GM21390 (cell line): ENCODE measurements at regions not wholly inside any gene's neighbourhood (a gene's known extent, or its start where the extent isn't known, plus 50 kb on each side); places are given as distances from the start of the nearest gene placed in this dataset.
"Not testable (repeated sequence)": the region's sequence is repeated elsewhere in the genome, so short reads cannot be mapped to it uniquely, and the experiment has no call there.

Source experiments
- ATAC-seq: cut with Tn5 transposase; IDR thresholded peaks from one replicate; pipeline ENCODE4 v1.9.1; 2021; ENCODE audit not compliant: unreplicated experiment

DNA sequence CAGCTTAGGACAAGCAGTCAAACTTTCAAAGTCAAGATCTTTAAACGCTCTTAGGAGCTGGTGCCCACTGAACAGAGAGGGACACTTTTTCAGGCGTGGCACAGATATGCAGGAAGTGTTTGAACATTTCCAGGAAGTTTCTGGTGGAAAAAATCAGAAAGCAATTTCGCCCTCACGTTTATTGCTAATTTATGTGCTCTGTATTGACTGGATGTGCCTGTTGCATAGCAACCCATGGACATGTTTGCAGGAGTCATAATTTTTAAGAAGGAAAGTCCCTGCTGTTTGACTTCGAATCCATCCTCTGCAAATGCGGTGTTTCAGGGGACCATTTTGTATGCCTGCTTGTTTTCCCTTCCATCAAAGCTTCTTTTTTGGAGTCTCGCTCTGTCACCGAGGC is 239.9 kb upstream of the IRF2BP2 start:
- no peak for ATAC-seq

GRCh38 chr1:234848972-234849649 is 239.1 kb upstream of the IRF2BP2 start:
- no peak for ATAC-seq

DNA sequence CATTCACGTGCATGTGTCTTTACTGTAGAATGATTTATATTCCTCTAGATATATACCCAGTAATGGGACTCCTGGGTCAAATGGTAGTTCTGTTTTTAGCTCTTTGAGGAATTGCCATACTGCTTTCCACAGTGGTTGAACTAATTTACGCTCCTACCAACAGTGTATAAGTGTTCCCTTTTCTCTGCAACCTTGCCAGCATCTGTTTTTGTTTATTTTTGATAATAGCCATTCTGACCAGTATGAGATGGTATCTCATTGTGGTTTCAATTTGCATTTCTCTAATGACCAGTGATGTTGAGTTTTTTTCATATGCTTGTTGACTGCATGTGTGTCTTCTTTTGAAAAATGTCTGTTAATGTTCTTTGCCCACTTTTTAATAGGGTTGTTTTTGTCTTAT is 236.8 kb upstream of the IRF2BP2 start:
- not testable (repeated sequence) for ATAC-seq

- ATAC-seq: no peak
These were observed 235.9 kb upstream of the IRF2BP2 start for GRCh38 chr1:234845836-234846235.

DNA sequence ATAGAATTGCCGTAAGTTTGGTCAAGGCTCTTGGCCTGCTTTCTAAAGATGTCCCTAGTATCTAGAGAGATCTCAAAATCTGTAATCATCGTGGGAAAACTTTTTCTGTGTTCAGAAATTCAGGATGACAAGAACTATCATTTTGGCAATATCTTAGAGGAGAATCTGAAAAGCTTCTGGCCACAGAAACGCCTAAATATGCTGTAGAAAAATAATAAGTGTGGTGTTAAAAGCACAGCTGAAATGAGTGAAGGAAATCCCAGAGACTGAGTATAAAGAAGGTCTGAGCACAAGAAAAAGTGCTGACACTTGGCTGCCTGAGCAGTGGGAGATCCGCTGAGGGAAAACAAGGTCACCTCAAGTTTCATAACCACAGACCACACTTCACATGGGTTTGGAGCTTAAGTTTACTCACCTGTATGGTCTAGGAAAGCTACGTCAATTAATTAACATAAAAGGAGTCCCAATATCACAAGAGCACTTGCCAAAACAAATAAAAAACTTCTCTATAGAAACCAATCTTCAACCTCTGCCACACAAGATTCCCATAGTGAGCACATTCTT is 235.2 kb upstream of the IRF2BP2 start:
- no peak for ATAC-seq

DNA sequence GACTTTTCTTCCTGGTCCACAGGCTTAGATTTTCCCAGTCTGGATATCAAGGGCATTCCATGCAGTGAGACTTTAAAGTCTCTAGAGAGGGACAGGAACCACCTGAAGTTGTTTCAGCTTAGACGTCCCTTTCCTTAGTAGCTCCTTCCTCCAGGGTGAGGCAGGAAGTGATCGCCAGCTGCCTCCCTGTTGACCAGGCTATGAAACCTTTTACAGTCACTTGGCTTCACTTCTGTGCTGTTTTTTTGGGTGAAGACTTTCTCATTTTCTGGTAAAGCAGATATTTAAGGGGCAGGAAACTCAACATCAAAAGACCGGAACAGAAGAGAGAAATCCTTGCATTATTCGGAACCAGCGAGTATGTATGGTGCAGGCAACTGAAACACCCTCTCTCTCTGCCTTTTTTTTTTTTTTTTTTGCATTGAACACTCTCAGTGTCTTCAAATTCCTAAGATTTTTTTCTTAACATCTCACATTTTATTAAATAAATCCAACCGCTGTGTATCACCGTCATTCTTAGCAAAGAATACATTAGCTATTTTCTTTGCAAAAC is 234.6 kb upstream of the IRF2BP2 start:
- peak; percentile 30 for ATAC-seq

DNA sequence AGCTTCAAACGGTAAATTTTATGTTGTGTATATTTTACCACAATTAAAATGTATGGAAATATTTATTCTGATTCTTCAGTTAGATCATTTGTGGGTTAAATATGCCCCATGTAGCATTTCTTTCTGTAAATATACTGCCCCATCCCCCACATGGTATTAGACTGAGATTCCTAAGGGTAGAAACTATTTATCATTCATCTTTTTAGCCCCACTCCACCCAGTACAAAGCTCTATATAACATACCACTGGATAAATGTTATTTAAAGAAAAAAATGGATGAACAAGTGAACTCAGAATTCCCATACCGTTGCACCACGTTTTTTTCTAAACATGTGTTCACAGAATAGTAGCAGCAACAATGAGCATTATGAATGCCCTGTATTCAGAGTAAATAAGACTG is 234.0 kb upstream of the IRF2BP2 start:
- no peak for ATAC-seq

GRCh38 chr1:234842726-234843641 is 233.0 kb upstream of the IRF2BP2 start:
- ATAC-seq: peak; percentile 70

- no peak for ATAC-seq
These were observed 231.8 kb upstream of the IRF2BP2 start for GRCh38 chr1:234841710-234842231.

DNA sequence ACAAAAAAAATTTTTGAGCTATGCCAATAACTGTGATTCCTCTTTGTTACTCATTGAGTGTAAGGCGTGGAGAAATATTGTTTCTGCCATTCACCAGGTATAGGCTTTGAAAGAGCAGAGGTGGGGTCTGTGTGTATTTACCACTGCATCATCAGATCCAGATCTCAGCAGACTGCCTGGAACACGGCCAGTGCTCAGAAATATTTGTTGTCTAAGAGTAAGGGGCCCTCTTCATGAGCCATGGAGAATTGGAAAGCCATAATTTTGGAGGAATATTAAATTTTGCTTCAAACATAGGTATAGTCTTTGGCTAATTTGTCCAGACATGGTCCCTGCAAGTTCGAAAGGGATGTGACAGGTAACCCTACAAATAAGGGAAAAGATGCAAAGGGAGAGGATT is 231.3 kb upstream of the IRF2BP2 start:
- no peak for ATAC-seq

- no peak for ATAC-seq
These were observed 230.9 kb upstream of the IRF2BP2 start for GRCh38 chr1:234840843-234841242.

GRCh38 chr1:234840253-234840652 is 230.3 kb upstream of the IRF2BP2 start:
- ATAC-seq: no peak

GRCh38 chr1:234839663-234840062 is 229.7 kb upstream of the IRF2BP2 start:
- no peak for ATAC-seq

- ATAC-seq: no peak
These were observed 228.8 kb upstream of the IRF2BP2 start for GRCh38 chr1:234838820-234839219.

DNA sequence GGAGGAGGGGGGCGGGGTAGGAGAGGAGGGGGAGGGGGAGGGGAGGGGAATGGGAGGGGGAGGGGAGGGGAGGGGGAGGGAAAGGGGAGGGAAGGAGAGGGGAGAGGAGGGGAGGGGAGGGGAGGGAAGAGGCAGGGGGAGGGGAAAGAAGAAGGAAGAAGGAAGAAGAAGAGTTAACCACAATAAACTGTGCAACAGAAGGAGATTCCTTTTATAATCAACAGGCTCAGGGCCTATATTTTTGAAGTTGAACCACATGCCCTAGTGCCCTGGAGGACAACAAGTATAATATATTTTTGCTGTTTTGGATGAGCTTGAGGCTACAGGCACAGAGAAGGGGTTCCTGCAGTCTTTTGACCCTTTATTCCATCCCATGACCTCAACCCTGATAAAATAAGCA is 228.2 kb upstream of the IRF2BP2 start:
- ATAC-seq: no peak

- ATAC-seq: no peak
These were observed 227.7 kb upstream of the IRF2BP2 start for GRCh38 chr1:234837713-234838112.

- ATAC-seq: no peak
These were observed 226.9 kb upstream of the IRF2BP2 start for GRCh38 chr1:234836776-234837357.

DNA sequence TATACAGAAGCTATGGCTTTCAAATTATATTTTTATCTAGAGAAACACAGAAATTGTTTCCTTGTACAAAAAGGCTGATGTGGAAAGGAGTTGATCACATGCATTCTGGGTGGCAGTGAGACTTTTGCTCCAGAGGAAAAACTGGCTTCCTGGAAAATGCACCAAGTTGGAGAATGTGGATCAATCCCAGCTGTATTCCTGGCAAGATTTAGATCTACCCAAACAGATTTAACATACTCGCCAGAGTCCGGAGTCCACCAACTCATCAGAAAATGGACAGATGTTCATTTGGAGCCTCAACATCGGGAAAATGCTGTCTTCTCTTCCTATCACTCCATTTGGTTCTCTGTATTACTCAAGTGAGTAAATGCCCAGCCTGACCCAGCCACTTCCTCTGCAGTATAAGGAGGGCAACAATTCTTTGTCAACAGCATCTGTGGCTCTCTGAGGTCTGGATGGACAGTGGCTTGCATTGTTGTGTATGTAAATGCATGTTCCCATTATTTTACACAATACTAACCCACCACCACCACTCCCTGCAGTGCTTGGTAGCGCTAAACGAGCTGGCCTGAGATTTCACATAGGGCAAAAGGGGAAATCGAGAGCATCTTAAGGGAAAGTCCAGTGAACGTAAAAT is 226.2 kb upstream of the IRF2BP2 start:
- no peak for ATAC-seq

- ATAC-seq: no peak
These were observed 225.3 kb upstream of the IRF2BP2 start for GRCh38 chr1:234835239-234835638.

- no peak for ATAC-seq
These were observed 223.7 kb upstream of the IRF2BP2 start for GRCh38 chr1:234833646-234834045.

DNA sequence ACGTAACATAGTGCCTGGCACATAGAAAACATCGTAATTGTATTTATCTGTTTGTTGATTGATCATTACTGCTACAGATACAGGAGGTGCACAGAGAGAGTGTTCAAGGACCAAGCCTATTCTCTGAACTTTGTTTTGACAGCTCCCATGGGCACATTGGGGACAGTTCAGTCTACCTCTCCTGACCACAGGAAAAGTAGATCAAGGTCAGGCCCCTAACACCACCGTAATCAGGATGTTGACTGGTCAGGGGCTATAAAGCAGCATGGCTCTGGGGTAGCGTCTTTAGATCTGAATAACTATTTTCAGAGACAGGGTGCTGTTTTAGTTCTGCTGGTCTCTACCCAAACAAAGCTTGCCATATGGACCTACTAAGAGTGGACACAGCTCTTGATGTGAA is 223.1 kb upstream of the IRF2BP2 start:
- ATAC-seq: no peak
